ENCODE measurements at regions not wholly inside any gene's neighbourhood (a gene's known extent, or its start where the extent isn't known, plus 50 kb on each side); places are given as distances from the start of the nearest gene placed in this dataset.

DNA sequence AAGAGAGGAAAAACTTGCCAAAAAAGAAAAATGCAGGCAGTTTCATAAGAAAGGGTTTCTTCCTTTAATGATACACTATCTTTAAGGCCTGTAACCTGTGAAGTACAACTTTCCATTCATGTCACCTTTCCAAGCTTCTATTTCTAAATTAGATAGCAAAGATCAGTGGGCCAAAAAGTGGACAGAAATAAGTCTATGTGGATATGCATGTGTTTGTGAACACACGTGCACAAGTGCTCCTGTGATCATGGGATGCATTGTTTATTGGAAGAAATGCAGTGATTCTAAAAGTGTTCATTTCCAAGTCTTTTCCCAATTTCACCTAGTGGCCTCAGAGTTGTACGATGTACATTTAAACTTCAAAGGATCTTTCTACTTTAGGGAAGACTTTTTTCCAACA is 230.0 kb upstream of the BLID start:
- TF ChIP-seq POLR2A (IDR thresholded peaks at IDR 0.05) = no peak
- no peak for TF ChIP-seq CTCF (IDR thresholded peaks at IDR 0.05)

Data from adrenal gland (tissue), 5 donors.